ENCODE measurements at regions not wholly inside any gene's neighbourhood (a gene's known extent, or its start where the extent isn't known, plus 50 kb on each side); places are given as distances from the start of the nearest gene placed in this dataset.

DNA sequence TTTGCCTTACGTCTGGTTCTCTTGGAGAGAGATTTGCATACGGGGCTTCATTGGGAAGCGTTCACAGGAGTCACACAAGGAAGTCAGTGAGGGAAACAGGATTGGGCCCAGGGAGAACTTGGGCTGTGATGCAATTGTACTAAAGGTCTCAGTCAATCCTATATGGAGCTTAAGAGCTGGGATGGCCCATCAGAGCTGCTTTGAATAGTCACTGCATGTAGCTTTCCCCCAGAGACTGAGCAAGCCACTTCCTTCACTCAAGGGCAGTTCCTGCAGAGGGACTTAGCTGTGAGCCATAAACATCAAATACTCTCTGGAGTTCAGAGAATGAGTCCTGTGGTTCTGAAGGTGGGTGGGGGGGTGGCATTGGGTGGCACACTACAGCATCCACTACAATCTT is 605.4 kb downstream of the MED13L start:
- no peak for TF ChIP-seq CTCF (IDR thresholded peaks at IDR 0.05)
- TF ChIP-seq POLR2A (IDR thresholded peaks at IDR 0.05): no peak
